ENCODE measurements at regions not wholly inside any gene's neighbourhood (a gene's known extent, or its start where the extent isn't known, plus 50 kb on each side); places are given as distances from the start of the nearest gene placed in this dataset.

DNA sequence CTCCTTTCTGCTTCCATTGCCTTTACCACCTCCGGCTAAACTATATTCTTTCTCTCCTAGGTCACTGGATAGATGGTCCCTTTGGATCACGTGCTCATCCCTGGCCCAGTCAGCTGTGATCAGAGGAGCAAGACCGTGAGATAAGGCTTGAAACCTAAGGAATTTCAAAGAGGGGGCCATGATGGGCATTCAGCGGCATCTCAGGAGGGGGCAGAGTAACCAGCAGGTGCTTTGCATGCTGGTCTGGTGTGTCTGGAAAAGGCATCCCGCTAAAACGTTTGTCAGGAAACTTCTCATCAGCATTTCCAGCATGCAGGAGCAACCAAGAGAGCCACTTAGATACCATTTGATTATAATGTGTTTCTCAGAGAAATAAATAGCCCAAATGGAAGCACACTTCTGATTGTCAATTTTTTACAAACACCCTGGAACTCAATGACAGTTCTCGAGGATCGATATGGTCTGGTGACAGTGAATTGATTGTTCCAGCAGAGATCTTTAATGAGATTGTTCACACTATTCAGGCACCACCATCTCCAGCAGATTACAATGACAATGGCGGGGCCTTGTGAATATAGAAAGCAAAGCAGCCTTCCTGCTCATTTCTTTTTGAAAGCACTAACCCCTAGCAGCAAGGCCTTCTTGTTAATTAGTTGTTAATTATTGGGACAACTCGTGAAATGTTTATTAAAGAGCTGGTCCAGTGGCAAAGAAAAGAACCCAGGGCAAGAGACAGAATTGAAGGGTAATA is 327.1 kb downstream of the PTTG2 start:
- Histone ChIP-seq H3K4ac (ENCODE audit: low read depth, low read length) (no peak overlapping the region), H4K91ac (ENCODE audit: low read depth, low read length) (no peak overlapping the region), H4K8ac (ENCODE audit: low read depth, low read length) (no peak overlapping the region), H3K4me3 (ENCODE audit: low read depth, low read length) (no peak overlapping the region), H2BK120ac (ENCODE audit: insufficient read depth, low read length, poor library complexity) (no peak overlapping the region), H3K18ac (ENCODE audit: low read length) (no peak overlapping the region), H2BK5ac (ENCODE audit: low read depth, low read length, poor library complexity) (no peak overlapping the region), H4K12ac (ENCODE audit: low read depth, low read length) (no peak overlapping the region), H2AK5ac (ENCODE audit: low read length) (no peak overlapping the region), H2AFZ (ENCODE audit: insufficient read depth, low read length, poor library complexity) (no peak overlapping the region), H3K4me1 (ENCODE audit: control insufficient read depth in 1 of 2, insufficient read depth in 2 of 2, low read length in 2 of 2) (no peaks in the 10 kb centered on the region), H3K9ac (ENCODE audit: low read length) (no peak overlapping the region), H3K4me2 (ENCODE audit: low read length) (no peak overlapping the region), H3K79me2 (ENCODE audit: control insufficient read depth, insufficient read depth, low read length, poor library complexity) (no peaks in the 10 kb centered on the region), H3K27me3 (ENCODE audit: insufficient read depth, low read length) (no peaks in the 10 kb centered on the region), H3K36me3 (ENCODE audit: control insufficient read depth in 1 of 2, insufficient read depth in 2 of 2, low read length in 2 of 2) (no peaks in the 10 kb centered on the region), H3K9me3 (ENCODE audit: insufficient read depth, low read depth, low read length) (no peaks in the 10 kb centered on the region), H3K79me1 (ENCODE audit: low read length) (no peaks in the 10 kb centered on the region), H3K23ac (ENCODE audit: low read length) (no peak overlapping the region), H2BK12ac (ENCODE audit: low read length) (no peak overlapping the region), H3K27ac (ENCODE audit: low read depth, low read length) (no peak overlapping the region), H3K14ac (ENCODE audit: low read length) (no peak overlapping the region)
- no peak for DNase-seq
- WGBS (ENCODE audit: extremely low coverage, insufficient coverage, insufficient read length) = no CpG with 5 or more reads among the region's 10 CpGs

DNA sequence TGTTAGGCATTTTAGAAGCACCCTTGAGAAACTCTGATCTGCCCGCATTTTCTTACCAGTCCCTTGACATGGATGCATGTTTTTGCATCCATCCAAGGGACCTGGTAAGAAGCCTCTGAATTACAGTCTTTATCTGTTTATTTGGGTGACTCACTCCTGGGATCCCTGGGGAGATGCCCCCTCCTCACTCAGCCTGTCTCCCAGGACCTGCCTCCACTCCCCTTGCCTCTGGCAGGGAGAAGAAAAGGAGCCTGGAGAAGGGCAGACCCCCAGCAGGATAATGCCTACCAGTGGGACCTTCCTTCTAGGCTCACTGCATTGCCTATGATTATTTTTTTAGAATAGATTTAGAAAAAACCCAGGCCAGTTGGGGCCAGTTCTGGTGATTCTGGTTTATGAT is 329.4 kb downstream of the PTTG2 start:
- WGBS (ENCODE audit: extremely low coverage, insufficient coverage, insufficient read length) = no CpG with 5 or more reads among the region's 1 CpG

DNA sequence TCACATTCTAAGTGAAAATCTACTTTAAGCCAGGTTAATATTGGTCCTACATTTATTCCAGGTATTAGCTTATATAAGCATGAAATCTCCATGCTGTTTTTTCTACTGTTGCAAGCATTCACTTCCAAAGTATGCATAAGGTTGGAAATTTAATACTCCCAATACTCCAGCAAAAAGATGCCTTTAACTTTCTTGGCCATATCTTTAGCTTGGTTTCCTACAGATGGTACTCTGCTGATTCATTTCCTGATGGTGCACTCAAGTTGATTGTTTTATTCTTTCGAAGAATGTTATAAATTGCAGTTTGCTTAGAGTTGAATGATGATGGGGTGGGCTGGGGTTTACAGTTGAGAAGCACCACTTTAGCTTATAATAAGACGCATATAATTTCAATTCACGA is 330.2 kb downstream of the PTTG2 start:
- WGBS (ENCODE audit: extremely low coverage, insufficient coverage, insufficient read length) = no CpG with 5 or more reads among the region's 3 CpGs
- Histone ChIP-seq H3K9me3 (ENCODE audit: insufficient read depth, low read depth, low read length) (no peaks in the 10 kb centered on the region), H2BK5ac (ENCODE audit: low read depth, low read length, poor library complexity) (no peak overlapping the region)

More for the DNA sequence above, 329.4 kb downstream of the PTTG2 start:
- Histone ChIP-seq H3K23ac (ENCODE audit: low read length) (no peak overlapping the region), H3K9ac (ENCODE audit: low read length) (no peak overlapping the region), H3K4me3 (ENCODE audit: low read depth, low read length) (no peak overlapping the region), H3K9me3 (ENCODE audit: insufficient read depth, low read depth, low read length) (no peaks in the 10 kb centered on the region), H3K27ac (ENCODE audit: low read depth, low read length) (no peak overlapping the region), H3K4me2 (ENCODE audit: low read length) (no peak overlapping the region), H4K8ac (ENCODE audit: low read depth, low read length) (no peak overlapping the region), H3K27me3 (ENCODE audit: insufficient read depth, low read length) (no peaks in the 10 kb centered on the region), H3K79me1 (ENCODE audit: low read length) (no peaks in the 10 kb centered on the region), H4K12ac (ENCODE audit: low read depth, low read length) (no peak overlapping the region), H3K18ac (ENCODE audit: low read length) (no peak overlapping the region), H2BK5ac (ENCODE audit: low read depth, low read length, poor library complexity) (no peak overlapping the region), H2BK12ac (ENCODE audit: low read length) (no peak overlapping the region), H2BK120ac (ENCODE audit: insufficient read depth, low read length, poor library complexity) (no peak overlapping the region), H3K79me2 (ENCODE audit: control insufficient read depth, insufficient read depth, low read length, poor library complexity) (no peaks in the 10 kb centered on the region), H2AK5ac (ENCODE audit: low read length) (no peak overlapping the region), H3K4ac (ENCODE audit: low read depth, low read length) (no peak overlapping the region), H2AFZ (ENCODE audit: insufficient read depth, low read length, poor library complexity) (no peak overlapping the region), H3K4me1 (ENCODE audit: control insufficient read depth in 1 of 2, insufficient read depth in 2 of 2, low read length in 2 of 2) (no peaks in the 10 kb centered on the region), H3K14ac (ENCODE audit: low read length) (no peak overlapping the region), H4K91ac (ENCODE audit: low read depth, low read length) (no peak overlapping the region), H3K36me3 (ENCODE audit: control insufficient read depth in 1 of 2, insufficient read depth in 2 of 2, low read length in 2 of 2) (no peaks in the 10 kb centered on the region)
- no peak for DNase-seq

DNA sequence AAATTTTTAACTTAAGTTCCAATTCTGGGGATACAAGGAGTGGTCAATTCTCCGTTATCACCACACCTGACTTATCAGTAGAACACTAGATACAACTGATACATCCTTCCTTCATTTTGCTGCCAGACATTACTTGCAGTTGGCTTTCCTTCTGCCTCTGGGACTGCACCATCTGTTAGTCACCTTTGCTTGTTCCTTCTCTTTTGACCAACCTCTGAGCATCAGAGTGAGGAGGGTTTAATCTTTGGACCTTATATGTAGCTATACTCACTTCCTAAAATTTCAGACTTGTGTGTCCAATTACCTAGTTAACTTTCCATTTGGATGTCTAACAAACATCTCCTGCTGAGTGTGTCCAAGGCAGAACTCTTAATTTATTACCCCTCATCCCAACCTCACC is 330.7 kb downstream of the PTTG2 start:
- H4K91ac ChIP-seq (ENCODE audit: low read depth, low read length) = no peak overlapping the region
- no peak overlapping the region for H2BK120ac ChIP-seq (ENCODE audit: insufficient read depth, low read length, poor library complexity)
- H4K12ac ChIP-seq (ENCODE audit: low read depth, low read length) = no peak overlapping the region
- no peak overlapping the region for H3K4ac ChIP-seq (ENCODE audit: low read depth, low read length)
- H3K4me3 ChIP-seq (ENCODE audit: low read depth, low read length) = no peak overlapping the region
- no peak overlapping the region for H3K27ac ChIP-seq (ENCODE audit: low read depth, low read length)
- no peak overlapping the region for H3K4me2 ChIP-seq (ENCODE audit: low read length)
- H2BK12ac ChIP-seq (ENCODE audit: low read length) = no peak overlapping the region
- no peaks in the 10 kb centered on the region for H3K27me3 ChIP-seq (ENCODE audit: insufficient read depth, low read length)
- WGBS (ENCODE audit: extremely low coverage, insufficient coverage, insufficient read length) = no CpG with 5 or more reads among the region's 1 CpG
- H3K79me2 ChIP-seq (ENCODE audit: control insufficient read depth, insufficient read depth, low read length, poor library complexity) = no peaks in the 10 kb centered on the region
- H3K4me1 ChIP-seq (ENCODE audit: control insufficient read depth in 1 of 2, insufficient read depth in 2 of 2, low read length in 2 of 2) = no peaks in the 10 kb centered on the region
- H3K18ac ChIP-seq (ENCODE audit: low read length) = no peak overlapping the region
- no peak for DNase-seq
- H2AK5ac ChIP-seq (ENCODE audit: low read length) = no peak overlapping the region
- no peak overlapping the region for H2BK5ac ChIP-seq (ENCODE audit: low read depth, low read length, poor library complexity)
- no peaks in the 10 kb centered on the region for H3K79me1 ChIP-seq (ENCODE audit: low read length)
- no peak overlapping the region for H3K9ac ChIP-seq (ENCODE audit: low read length)
- H2AFZ ChIP-seq (ENCODE audit: insufficient read depth, low read length, poor library complexity) = no peak overlapping the region
- H3K14ac ChIP-seq (ENCODE audit: low read length) = no peak overlapping the region
- no peak overlapping the region for H4K8ac ChIP-seq (ENCODE audit: low read depth, low read length)
- H3K23ac ChIP-seq (ENCODE audit: low read length) = no peak overlapping the region
- H3K36me3 ChIP-seq (ENCODE audit: control insufficient read depth in 1 of 2, insufficient read depth in 2 of 2, low read length in 2 of 2) = no peaks in the 10 kb centered on the region
- H3K9me3 ChIP-seq (ENCODE audit: insufficient read depth, low read depth, low read length) = no peaks in the 10 kb centered on the region

More for the DNA sequence above, 330.2 kb downstream of the PTTG2 start:
- no peak overlapping the region for H3K4me3 ChIP-seq (ENCODE audit: low read depth, low read length)
- no peak for DNase-seq
- H3K27me3 ChIP-seq (ENCODE audit: insufficient read depth, low read length) = no peaks in the 10 kb centered on the region
- H3K9ac ChIP-seq (ENCODE audit: low read length) = no peak overlapping the region
- H3K23ac ChIP-seq (ENCODE audit: low read length) = no peak overlapping the region
- no peak overlapping the region for H3K4me2 ChIP-seq (ENCODE audit: low read length)
- no peak overlapping the region for H2AFZ ChIP-seq (ENCODE audit: insufficient read depth, low read length, poor library complexity)
- H3K36me3 ChIP-seq (ENCODE audit: control insufficient read depth in 1 of 2, insufficient read depth in 2 of 2, low read length in 2 of 2) = no peaks in the 10 kb centered on the region
- no peak overlapping the region for H2BK12ac ChIP-seq (ENCODE audit: low read length)
- H3K18ac ChIP-seq (ENCODE audit: low read length) = no peak overlapping the region
- no peaks in the 10 kb centered on the region for H3K79me1 ChIP-seq (ENCODE audit: low read length)
- H3K79me2 ChIP-seq (ENCODE audit: control insufficient read depth, insufficient read depth, low read length, poor library complexity) = no peaks in the 10 kb centered on the region
- H4K8ac ChIP-seq (ENCODE audit: low read depth, low read length) = no peak overlapping the region
- H3K27ac ChIP-seq (ENCODE audit: low read depth, low read length) = no peak overlapping the region
- H4K91ac ChIP-seq (ENCODE audit: low read depth, low read length) = no peak overlapping the region
- no peak overlapping the region for H4K12ac ChIP-seq (ENCODE audit: low read depth, low read length)
- H3K4ac ChIP-seq (ENCODE audit: low read depth, low read length) = no peak overlapping the region
- H3K4me1 ChIP-seq (ENCODE audit: control insufficient read depth in 1 of 2, insufficient read depth in 2 of 2, low read length in 2 of 2) = no peaks in the 10 kb centered on the region
- no peak overlapping the region for H2BK120ac ChIP-seq (ENCODE audit: insufficient read depth, low read length, poor library complexity)
- H3K14ac ChIP-seq (ENCODE audit: low read length) = no peak overlapping the region
- no peak overlapping the region for H2AK5ac ChIP-seq (ENCODE audit: low read length)
